GM12892 (cell line): ENCODE measurements at regions not wholly inside any gene's neighbourhood (a gene's known extent, or its start where the extent isn't known, plus 50 kb on each side); places are given as distances from the start of the nearest gene placed in this dataset.

Experiments used
- POLR2A ChIP-seq: IDR thresholded peaks from 2 replicates; pipeline ENCODE4 v1.6.1; 2011; ENCODE audit warnings: low read depth, low read length, control low read depth
- POLR2AphosphoS5 ChIP-seq: IDR thresholded peaks from 2 replicates; pipeline ENCODE4 v1.6.1; 2011; ENCODE audit warnings: low read depth, low read length, control low read depth
- TAF1 ChIP-seq: IDR thresholded peaks from 2 replicates; pipeline ENCODE4 v1.6.1; 2011; ENCODE audit warnings: low read depth, mild to moderate bottlenecking, control low read depth, low read length, borderline replicate concordance

- TF ChIP-seq POLR2A (no peak), POLR2AphosphoS5 (no peak), TAF1 (no peak)
These were observed 77.3 kb upstream of the PPP1R2C start for GRCh38 chrX:42855259-42855658.
